Nucleus accumbens (tissue), 56 donors: ENCODE measurements at regions not wholly inside any gene's neighbourhood (a gene's known extent, or its start where the extent isn't known, plus 50 kb on each side); places are given as distances from the start of the nearest gene placed in this dataset.

Source experiments
- DNase-seq, 56 donors: peaks; one replicate each; lab custom pipeline; 2025; lab: John Stamatoyannopoulos, UW

DNA sequence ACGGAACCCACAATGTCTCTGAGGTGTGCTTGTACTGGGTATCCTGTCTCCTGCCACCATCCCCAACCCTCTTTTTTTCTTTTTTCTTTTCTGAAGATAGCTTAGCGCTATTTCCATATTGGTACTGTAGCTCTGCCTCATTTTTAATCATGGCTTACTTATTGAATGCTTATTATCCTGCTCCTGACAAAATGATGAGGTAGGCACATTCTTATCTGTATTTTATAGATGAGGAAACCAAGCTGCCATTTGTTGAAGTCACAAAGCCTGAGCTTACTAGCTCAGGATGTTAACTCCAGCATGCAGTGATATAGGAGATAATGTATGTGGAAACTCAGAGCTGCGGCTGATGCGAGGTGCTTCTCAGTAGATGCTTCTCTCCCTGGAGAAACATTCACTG, 61.4 kb upstream of the GPR6 start:
- DNase-seq = no peak

DNA sequence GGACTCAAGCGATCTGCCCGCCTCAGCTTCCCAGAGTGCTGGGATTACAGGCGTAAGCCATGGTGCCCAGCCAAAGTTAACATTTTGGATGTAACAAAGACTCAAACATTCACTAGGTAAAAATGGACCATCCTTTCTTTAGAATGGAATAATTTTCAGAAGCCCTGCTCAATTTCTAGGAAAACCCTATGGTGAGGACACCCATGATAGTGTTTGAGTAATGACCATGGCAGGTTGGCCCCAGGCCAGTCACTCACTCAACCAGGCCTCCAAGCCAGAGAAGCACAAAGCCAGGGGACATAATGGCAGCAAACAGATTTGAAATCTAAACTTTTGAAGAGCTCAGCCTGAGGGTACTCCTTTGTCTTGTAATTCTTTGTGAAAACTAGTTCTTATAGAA, 59.9 kb upstream of the GPR6 start:
- DNase-seq = no peak

DNA sequence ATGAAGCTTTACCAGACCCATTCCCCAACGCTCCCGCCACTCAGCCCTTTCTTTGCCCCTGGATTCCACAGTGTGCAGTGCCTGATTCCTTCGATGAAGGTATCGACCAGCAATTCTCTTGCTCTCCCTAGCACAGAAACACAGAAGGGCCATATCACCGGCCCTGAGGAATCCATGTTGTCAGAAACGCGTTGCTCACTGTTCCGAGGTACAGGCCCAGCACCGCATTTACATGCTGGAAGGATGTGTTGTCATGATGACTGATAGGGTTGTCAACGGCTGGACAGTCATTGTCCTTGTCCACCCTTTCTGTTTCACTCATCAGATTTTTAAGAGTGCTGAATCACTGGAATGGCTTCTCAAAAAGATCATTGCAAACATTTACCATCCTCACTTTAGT, 57.2 kb upstream of the GPR6 start:
- no peak for DNase-seq

DNA sequence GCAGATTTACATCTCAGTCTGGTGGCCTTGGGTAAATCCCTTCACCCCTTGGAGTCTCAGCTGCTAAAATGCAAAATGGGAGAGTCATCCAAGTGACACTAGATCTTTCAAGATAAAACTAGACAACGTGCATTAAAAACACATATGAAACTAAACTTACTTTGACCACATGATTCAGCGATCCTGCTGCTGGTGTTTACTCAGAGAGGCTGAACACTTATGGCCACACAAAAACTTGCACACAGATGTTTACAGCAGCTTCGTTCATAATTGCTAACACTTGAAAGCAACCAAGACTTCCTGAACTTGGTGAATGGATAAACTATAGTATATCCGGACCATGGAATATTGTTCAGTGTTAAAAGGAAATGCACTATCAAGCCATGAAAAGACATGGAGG, 55.3 kb upstream of the GPR6 start:
- no peak for DNase-seq

DNA sequence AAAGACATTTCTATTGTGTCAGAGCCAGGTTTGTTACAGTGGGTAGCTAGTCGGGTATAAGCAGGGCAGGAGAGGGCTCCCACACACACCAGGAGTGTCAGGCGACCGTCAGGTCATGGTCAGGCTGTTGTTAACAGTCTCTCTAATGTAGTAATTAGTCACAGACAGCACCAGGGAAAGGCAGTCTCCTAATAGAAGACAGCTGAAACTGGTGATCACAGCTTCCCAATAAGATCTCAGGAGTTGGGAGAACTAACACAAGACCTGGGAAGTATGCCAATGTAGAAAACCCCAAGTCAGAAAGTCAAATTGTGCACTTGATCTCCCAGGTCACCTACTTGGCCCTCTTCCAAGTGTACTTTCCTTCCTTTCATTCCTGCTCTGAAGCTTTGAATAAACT, 53.0 kb upstream of the GPR6 start:
- DNase-seq = no peak

DNA sequence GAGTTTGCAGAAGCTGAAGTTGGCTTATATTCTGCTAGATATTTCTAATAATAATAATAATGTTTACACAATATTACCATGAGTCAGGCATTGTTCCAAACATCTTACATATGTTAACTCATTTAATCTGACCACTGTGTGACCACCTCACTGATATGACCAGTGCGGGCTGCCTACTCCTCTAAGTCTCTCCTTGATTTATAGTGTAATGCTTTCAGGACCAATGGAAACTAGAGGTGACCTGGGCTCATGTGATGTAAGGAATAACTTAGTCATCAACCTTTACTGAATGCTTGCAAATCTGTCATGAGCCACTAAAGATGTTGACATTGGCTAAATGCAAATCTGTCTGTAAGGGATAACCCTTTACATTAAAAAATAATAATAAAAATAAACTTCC, 51.1 kb upstream of the GPR6 start:
- no peak for DNase-seq
